K562 (cell line): ENCODE measurements at regions not wholly inside any gene's neighbourhood (a gene's known extent, or its start where the extent isn't known, plus 50 kb on each side); places are given as distances from the start of the nearest gene placed in this dataset.

Experiments used
- ATAC-seq: fragments of 200-7000 bp; cut with Tn5 transposase; 3 replicates; pipeline ENCODE4 v1.9.1; 2020; ENCODE audit warnings: moderate library complexity
- BruUV-seq: library from RNA; stranded (reverse); fragments of 400-500 nt; replicated peaks from 2 replicates; lab custom pipeline; 2021; lab: Mats Ljungman, UMichigan
- CTCF ChIA-PET: fragments of 300-600 bp; formaldehyde crosslinking; extraction: SDS; loops from one replicate; lab custom pipeline; 2021; ENCODE audit warnings: low intra/inter-chr PET ratio; lab: Yijun Ruan, JAX
- POLR2A ChIA-PET: fragments of 300-600, 350-650 bp; sonication (Branson Sonifier 250); formaldehyde crosslinking; extraction: SDS; loops from one replicate; lab custom pipeline; 2021; ENCODE audit warnings: antibody characterized with exemption, inconsistent platforms; lab: Yijun Ruan, JAX
- DNase-seq, 4 experiments: peaks; one replicate each; pipeline versions ENCODE4 v3.0.0 to v3.0.0-alpha.2; 2011 to 2018; ENCODE audit warnings: low spot score in 3 of 4, mixed read lengths in 3 of 4; ENCODE audit errors: extremely low read depth in 1 of 4
- FAIRE-seq: peaks from 2 replicates; lab custom pipeline; 2011; peaks lifted over from hg19 to GRCh38; lab: Jason Lieb, UNC
- H2AFZ ChIP-seq: 2 replicates; pipeline ENCODE4 v1.6.0; 2011; ENCODE audit warnings: low read depth, low read length, control low read depth, inconsistent platforms
- H3K27ac ChIP-seq: fragments of 200-600 bp; 3 replicates; pipeline ENCODE4 v1.8.0; 2011; ENCODE audit warnings: low read depth, mild to moderate bottlenecking, control low read depth, inconsistent platforms, low read length, moderate library complexity, mixed read lengths; ENCODE audit errors: extremely low read depth
- H3K27me3 ChIP-seq, 2 experiments: fragments of 300-600 bp in 1 of 2; 2 replicates in 1 of 2; 3 replicates in 1 of 2; pipeline versions ENCODE4 v1.6.0 to v1.8.0; 2011; ENCODE audit warnings: inconsistent platforms in 2 of 2, low read length in 2 of 2, mild to moderate bottlenecking in 1 of 2, mixed read lengths in 1 of 2, moderate library complexity in 1 of 2; ENCODE audit not compliant: control insufficient read depth in 2 of 2, insufficient read depth in 2 of 2
- H3K36me3 ChIP-seq: fragments of 300-600 bp; 3 replicates; pipeline ENCODE4 v1.8.0; 2011; ENCODE audit warnings: mild to moderate bottlenecking, low read length, inconsistent platforms; ENCODE audit not compliant: control insufficient read depth, insufficient read depth
- H3K4me1 ChIP-seq, 2 experiments: fragments of 200-600 bp in 1 of 2; replicated peaks in 1 of 2; 2 replicates in 1 of 2; 3 replicates in 1 of 2; pipeline versions ENCODE4 v1.5.1 to v1.8.0; 2011; ENCODE audit warnings: inconsistent platforms in 2 of 2, low read length in 2 of 2, mild to moderate bottlenecking in 1 of 2, mixed read lengths in 1 of 2, moderate library complexity in 1 of 2; ENCODE audit not compliant: control insufficient read depth in 2 of 2, insufficient read depth in 2 of 2
- H3K4me2 ChIP-seq: 2 replicates; pipeline ENCODE4 v1.6.1; 2011; ENCODE audit warnings: low read length, control low read depth, inconsistent platforms, mixed read lengths; ENCODE audit not compliant: insufficient read depth
- H3K4me3 ChIP-seq: fragments of 200-600 bp; sonication (generic), shearing (Covaris generic); 2 replicates; pipeline ENCODE4 v1.5.1; 2016; ENCODE audit warnings: control low read depth, inconsistent platforms
- H3K79me2 ChIP-seq: fragments of 200-600 bp; 3 replicates; pipeline ENCODE4 v1.8.0; 2011; ENCODE audit warnings: low read length, inconsistent platforms; ENCODE audit not compliant: control insufficient read depth, insufficient read depth
- H3K9ac ChIP-seq, 2 experiments: 2 replicates each; pipeline versions ENCODE4 v1.6.0 to v1.6.1; 2011; ENCODE audit warnings: low read depth in 2 of 2, low read length in 2 of 2, control low read depth in 1 of 2, inconsistent platforms in 1 of 2, mild to moderate bottlenecking in 1 of 2, mixed read lengths in 1 of 2; ENCODE audit not compliant: insufficient read depth in 1 of 2
- H3K9me1 ChIP-seq: one replicate; pipeline ENCODE4 v1.6.0; 2011; ENCODE audit warnings: inconsistent platforms, mild to moderate bottlenecking, low read length, moderate library complexity; ENCODE audit not compliant: control insufficient read depth, insufficient read depth
- H3K9me3 ChIP-seq: replicated peaks from 2 replicates; pipeline ENCODE4 v1.5.1; 2011; ENCODE audit warnings: low read depth, low read length, inconsistent platforms; ENCODE audit not compliant: control insufficient read depth, insufficient read depth
- H4K20me1 ChIP-seq: replicated peaks from 2 replicates; pipeline ENCODE4 v1.6.1; 2011; ENCODE audit warnings: low read length, inconsistent platforms, mixed read lengths; ENCODE audit not compliant: control insufficient read depth, insufficient read depth
- CEBPB ChIP-seq: fragments of 450-650 bp; IDR thresholded peaks from 2 replicates; pipeline ENCODE4 v1.6.1; 2016; ENCODE audit warnings: missing genetic modification characterization, missing compliant biosample characterization
- EGR1 ChIP-seq: fragments of 450-650 bp; conservative IDR thresholded peaks from 2 replicates; pipeline ENCODE4 v1.6.1; 2017; ENCODE audit warnings: mild to moderate bottlenecking
- ESRRA ChIP-seq: fragments of 450-650 bp; IDR thresholded peaks from 2 replicates; pipeline ENCODE4 v1.6.1; 2014; ENCODE audit warnings: low read depth, mild to moderate bottlenecking, moderate library complexity, borderline replicate concordance
- JUNB ChIP-seq: fragments of 450-650 bp; formaldehyde crosslinking; conservative IDR thresholded peaks from 2 replicates; pipeline ENCODE4 v1.4.0; 2020; ENCODE audit warnings: mild to moderate bottlenecking
- PML ChIP-seq: IDR thresholded peaks from 2 replicates; pipeline ENCODE4 v1.6.1; 2012; ENCODE audit warnings: low read length, inconsistent platforms
- POLR3A ChIP-seq: IDR thresholded peaks from 2 replicates; pipeline ENCODE4 v1.6.1; 2011; ENCODE audit warnings: borderline replicate concordance, mild to moderate bottlenecking, moderate library complexity; ENCODE audit not compliant: insufficient read length, insufficient read depth; ENCODE audit errors: extremely low read depth
- SPI1 ChIP-seq: IDR thresholded peaks from 2 replicates; pipeline ENCODE4 v1.6.1; 2011; ENCODE audit warnings: low read depth, low read length, control low read depth, borderline replicate concordance
- STAG1 ChIP-seq: sonication (generic); formaldehyde crosslinking; IDR thresholded peaks from 2 replicates; pipeline ENCODE4 v1.5.0; 2020; ENCODE audit warnings: missing genetic modification reagents, borderline replicate concordance
- TCF7 ChIP-seq: sonication (generic); IDR thresholded peaks from 2 replicates; pipeline ENCODE4 v1.6.1; 2016; ENCODE audit warnings: antibody characterized with exemption, borderline replicate concordance
- TRIM28 ChIP-seq: fragments of 450-650 bp; IDR thresholded peaks from 2 replicates; pipeline ENCODE4 v1.6.1; 2017
- U2AF1 ChIP-seq: fragments of 200-400 bp; formaldehyde crosslinking; optimal IDR thresholded peaks from 2 replicates; pipeline ENCODE3; 2017; ENCODE audit warnings: mild to moderate bottlenecking, low read depth, low read length, moderate library complexity
- ZNF274 ChIP-seq: IDR thresholded peaks from 2 replicates; pipeline ENCODE4 v1.6.1; 2011; ENCODE audit warnings: low read depth, mild to moderate bottlenecking, low read length, moderate library complexity, borderline replicate concordance
- ZNF589 ChIP-seq: fragments of 200-800 bp; sonication (Bioruptor generic); IDR thresholded peaks from 2 replicates; pipeline ENCODE4 v1.6.1; 2016; ENCODE audit warnings: low read depth, missing genetic modification characterization, missing compliant biosample characterization
- ZNF785 ChIP-seq: fragments of 250-450 bp; sonication (Bioruptor Pico); IDR thresholded peaks from 2 replicates; pipeline ENCODE4 v1.4.0; 2020; ENCODE audit warnings: mild to moderate bottlenecking
- ZNF79 ChIP-seq: fragments of 250-450 bp; sonication (Bioruptor Pico); IDR thresholded peaks from 2 replicates; pipeline ENCODE4 v1.4.0; 2020; ENCODE audit warnings: low read depth, mild to moderate bottlenecking, moderate library complexity
- WGBS: fragments of 100-300 bp; shearing (Covaris generic); methylation state at CpG from one replicate; pipeline ENCODE4 v1.1.6; 2016; ENCODE audit warnings: low coverage, mixed read lengths; ENCODE audit not compliant: insufficient coverage; ENCODE audit errors: missing lambda C conversion rate; 5-methylcytosine and 5-hydroxymethylcytosine counted together
- in situ Hi-C: fragments of 300-500 bp; cut with MboI; formaldehyde crosslinking; loops from 4 replicates; pipeline ENCODE4 v1.15.0; 2018; ENCODE audit warnings: inconsistent platforms, mixed read lengths
- intact Hi-C: fragments of 100-400 bp; cut with micrococcal nuclease; formaldehyde crosslinking; loops from 2 replicates; pipeline ENCODE4 v1.14.2; 2022
- TF ChIP-seq, protein P1 (sequence below): fragments of 250-450 bp; sonication (Bioruptor Pico); IDR thresholded peaks from 2 replicates; pipeline ENCODE4 v1.5.0; 2022; ENCODE audit warnings: mild to moderate bottlenecking
- TF ChIP-seq, protein P2 (sequence below): sonication (generic); formaldehyde crosslinking; IDR thresholded peaks from 2 replicates; pipeline ENCODE4 v1.8.1; 2023; ENCODE audit warnings: mild to moderate bottlenecking, missing genetic modification reagents
- TF ChIP-seq, protein P3 (sequence below): fragments of 150-350 bp; conservative IDR thresholded peaks from 2 replicates; pipeline ENCODE4 v1.6.1; 2014; ENCODE audit warnings: low read length

DNA sequence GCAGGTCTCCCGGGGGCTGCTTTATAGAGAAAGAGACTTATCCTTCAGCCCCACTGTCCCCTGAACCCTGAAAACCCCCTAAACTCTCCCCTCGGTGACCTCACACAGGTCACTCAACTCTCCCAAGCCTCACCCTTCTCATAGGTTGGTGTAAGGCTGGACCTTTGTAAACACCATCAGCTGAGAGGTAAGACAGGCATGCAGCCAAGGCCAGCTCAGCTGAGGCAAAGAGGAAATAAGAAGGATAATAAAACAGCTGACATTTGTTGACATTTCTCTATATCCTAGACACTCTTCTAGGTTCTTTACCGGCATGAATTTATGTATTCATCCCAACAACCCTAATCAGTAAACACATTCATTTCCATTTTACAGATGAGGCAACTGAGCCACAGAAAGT lies 134.3 kb downstream of the CCT6B start:
- Histone ChIP-seq H2AFZ (no peak overlapping the region), H4K20me1 (no peaks in the 10 kb centered on the region; the same call in 1 of the 2 replicates)
- intact Hi-C loops: no loop called here

More for the DNA sequence above, 134.3 kb downstream of the CCT6B start:
- DNase-seq: no peak
- WGBS: 5% methylated on average over 3 of the region's 3 CpGs
- no peak for ATAC-seq
- ChIA-PET CTCF (no interaction called here), POLR2A (no interaction called here)
- TF ChIP-seq, protein P1, sequence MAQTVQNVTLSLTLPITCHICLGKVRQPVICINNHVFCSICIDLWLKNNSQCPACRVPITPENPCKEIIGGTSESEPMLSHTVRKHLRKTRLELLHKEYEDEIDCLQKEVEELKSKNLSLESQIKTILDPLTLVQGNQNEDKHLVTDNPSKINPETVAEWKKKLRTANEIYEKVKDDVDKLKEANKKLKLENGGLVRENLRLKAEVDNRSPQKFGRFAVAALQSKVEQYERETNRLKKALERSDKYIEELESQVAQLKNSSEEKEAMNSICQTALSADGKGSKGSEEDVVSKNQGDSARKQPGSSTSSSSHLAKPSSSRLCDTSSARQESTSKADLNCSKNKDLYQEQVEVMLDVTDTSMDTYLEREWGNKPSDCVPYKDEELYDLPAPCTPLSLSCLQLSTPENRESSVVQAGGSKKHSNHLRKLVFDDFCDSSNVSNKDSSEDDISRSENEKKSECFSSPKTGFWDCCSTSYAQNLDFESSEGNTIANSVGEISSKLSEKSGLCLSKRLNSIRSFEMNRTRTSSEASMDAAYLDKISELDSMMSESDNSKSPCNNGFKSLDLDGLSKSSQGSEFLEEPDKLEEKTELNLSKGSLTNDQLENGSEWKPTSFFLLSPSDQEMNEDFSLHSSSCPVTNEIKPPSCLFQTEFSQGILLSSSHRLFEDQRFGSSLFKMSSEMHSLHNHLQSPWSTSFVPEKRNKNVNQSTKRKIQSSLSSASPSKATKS (CRISPR knock-in tag): no peak
- TF ChIP-seq STAG1 (no peak), ZNF589 (CRISPR knock-in tag) (no peak), PML (no peak), ZNF274 (no peak), JUNB (no peak), TCF7 (no peak), ZNF79 (no peak), POLR3A (no peak), EGR1 (no peak), TRIM28 (no peak), ZNF785 (CRISPR knock-in tag) (no peak), CEBPB (no peak), U2AF1 (no peak), ESRRA (no peak), SPI1 (no peak)
- TF ChIP-seq, protein P2, sequence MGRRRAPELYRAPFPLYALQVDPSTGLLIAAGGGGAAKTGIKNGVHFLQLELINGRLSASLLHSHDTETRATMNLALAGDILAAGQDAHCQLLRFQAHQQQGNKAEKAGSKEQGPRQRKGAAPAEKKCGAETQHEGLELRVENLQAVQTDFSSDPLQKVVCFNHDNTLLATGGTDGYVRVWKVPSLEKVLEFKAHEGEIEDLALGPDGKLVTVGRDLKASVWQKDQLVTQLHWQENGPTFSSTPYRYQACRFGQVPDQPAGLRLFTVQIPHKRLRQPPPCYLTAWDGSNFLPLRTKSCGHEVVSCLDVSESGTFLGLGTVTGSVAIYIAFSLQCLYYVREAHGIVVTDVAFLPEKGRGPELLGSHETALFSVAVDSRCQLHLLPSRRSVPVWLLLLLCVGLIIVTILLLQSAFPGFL (CRISPR knock-in tag): no peak
- TF ChIP-seq, protein P3, sequence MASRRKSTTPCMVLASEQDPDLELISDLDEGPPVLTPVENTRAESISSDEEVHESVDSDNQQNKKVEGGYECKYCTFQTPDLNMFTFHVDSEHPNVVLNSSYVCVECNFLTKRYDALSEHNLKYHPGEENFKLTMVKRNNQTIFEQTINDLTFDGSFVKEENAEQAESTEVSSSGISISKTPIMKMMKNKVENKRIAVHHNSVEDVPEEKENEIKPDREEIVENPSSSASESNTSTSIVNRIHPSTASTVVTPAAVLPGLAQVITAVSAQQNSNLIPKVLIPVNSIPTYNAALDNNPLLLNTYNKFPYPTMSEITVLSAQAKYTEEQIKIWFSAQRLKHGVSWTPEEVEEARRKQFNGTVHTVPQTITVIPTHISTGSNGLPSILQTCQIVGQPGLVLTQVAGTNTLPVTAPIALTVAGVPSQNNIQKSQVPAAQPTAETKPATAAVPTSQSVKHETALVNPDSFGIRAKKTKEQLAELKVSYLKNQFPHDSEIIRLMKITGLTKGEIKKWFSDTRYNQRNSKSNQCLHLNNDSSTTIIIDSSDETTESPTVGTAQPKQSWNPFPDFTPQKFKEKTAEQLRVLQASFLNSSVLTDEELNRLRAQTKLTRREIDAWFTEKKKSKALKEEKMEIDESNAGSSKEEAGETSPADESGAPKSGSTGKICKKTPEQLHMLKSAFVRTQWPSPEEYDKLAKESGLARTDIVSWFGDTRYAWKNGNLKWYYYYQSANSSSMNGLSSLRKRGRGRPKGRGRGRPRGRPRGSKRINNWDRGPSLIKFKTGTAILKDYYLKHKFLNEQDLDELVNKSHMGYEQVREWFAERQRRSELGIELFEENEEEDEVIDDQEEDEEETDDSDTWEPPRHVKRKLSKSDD: no peak
- no peaks in the 10 kb centered on the region for H3K36me3 ChIP-seq
- no peaks in the 10 kb centered on the region; a peak in 1 of 5 replicates for H3K4me1 ChIP-seq
- H3K9me1 ChIP-seq: no peaks in the 10 kb centered on the region
- no peak overlapping the region for H3K4me3 ChIP-seq
- no peak overlapping the region for H3K4me2 ChIP-seq
- no TSS peak for BruUV-seq
- FAIRE-seq: no peak
- peaks cover 0 to 5% of the 10 kb centered on the region in 2 experiments; a peak in 1 of 5 replicates for H3K27me3 ChIP-seq
- no peak overlapping the region for H3K9ac ChIP-seq
- H3K79me2 ChIP-seq: no peaks in the 10 kb centered on the region
- H3K27ac ChIP-seq: no peak overlapping the region
- H3K9me3 ChIP-seq: no peaks in the 10 kb centered on the region
- in situ Hi-C loops: no loop called here
